ENCODE measurements at regions not wholly inside any gene's neighbourhood (a gene's known extent, or its start where the extent isn't known, plus 50 kb on each side); places are given as distances from the start of the nearest gene placed in this dataset.

DNA sequence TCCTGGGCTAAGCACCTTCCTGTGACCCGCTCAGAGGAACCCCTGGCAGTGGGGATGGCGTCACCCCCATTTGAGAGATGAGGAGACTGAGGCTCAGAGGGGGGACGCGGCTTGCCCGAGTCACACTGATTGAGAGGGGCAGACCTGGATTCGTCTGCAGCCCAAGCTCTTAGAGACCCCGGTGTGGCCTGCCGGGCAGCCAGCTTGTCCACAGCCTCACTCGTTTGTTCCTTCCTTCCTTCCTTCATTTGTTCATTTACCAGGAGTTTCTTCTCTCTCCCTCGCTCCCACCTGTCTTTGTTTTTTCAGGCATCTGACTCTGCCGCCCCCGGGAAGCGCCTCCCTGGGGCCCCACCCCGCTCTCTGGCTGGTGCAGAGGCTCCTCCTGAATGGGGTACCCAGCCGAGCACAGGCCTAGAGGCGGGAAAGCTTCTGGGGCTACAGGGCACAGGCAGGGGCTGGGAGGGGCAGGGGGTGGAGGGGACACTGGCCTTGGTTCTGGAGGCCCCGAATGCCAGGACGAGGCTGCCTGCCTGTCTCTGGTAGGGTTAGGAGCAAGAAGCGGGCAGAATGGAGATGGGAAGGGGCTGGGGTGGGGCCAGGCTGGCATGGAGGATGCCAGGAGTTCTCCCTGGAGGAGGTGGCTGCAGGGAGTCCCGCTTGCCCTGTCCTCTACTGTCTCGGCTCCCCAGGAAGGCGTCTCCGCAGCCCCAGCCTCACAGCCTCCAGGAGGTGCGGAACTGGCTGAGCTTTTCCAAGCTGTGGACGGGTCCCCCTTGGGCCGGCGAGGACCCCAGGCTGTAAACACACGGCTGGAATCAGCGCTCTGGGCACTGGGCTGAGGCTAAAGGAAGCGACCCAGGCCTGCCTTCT, 91.6 kb downstream of the UNCX start:
- TF ChIP-seq GLIS3 (CRISPR knock-in tag; IDR thresholded peaks at IDR 0.05) (no peak), PPARA (CRISPR knock-in tag; IDR thresholded peaks at IDR 0.05; ENCODE audit: borderline replicate concordance) (no peak), CSDC2 (CRISPR knock-in tag; IDR thresholded peaks at IDR 0.05) (no peak), ZFP3 (CRISPR knock-in tag; IDR thresholded peaks at IDR 0.05) (no peak), ARNTL (CRISPR knock-in tag; IDR thresholded peaks at IDR 0.05; ENCODE audit: borderline replicate concordance, low read depth) (no peak)
- TF ChIP-seq, protein P1, sequence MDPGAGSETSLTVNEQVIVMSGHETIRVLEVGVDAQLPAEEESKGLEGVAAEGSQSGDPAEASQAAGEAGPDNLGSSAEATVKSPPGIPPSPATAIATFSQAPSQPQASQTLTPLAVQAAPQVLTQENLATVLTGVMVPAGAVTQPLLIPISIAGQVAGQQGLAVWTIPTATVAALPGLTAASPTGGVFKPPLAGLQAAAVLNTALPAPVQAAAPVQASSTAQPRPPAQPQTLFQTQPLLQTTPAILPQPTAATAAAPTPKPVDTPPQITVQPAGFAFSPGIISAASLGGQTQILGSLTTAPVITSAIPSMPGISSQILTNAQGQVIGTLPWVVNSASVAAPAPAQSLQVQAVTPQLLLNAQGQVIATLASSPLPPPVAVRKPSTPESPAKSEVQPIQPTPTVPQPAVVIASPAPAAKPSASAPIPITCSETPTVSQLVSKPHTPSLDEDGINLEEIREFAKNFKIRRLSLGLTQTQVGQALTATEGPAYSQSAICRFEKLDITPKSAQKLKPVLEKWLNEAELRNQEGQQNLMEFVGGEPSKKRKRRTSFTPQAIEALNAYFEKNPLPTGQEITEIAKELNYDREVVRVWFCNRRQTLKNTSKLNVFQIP (CRISPR knock-in tag; IDR thresholded peaks at IDR 0.05; ENCODE audit: borderline replicate concordance, low read depth) = no peak

All from SK-N-SH treated with all-trans-retinoic acid at 6 μM for 48 hours (cell line).